ENCODE measurements at regions not wholly inside any gene's neighbourhood (a gene's known extent, or its start where the extent isn't known, plus 50 kb on each side); places are given as distances from the start of the nearest gene placed in this dataset.

DNA sequence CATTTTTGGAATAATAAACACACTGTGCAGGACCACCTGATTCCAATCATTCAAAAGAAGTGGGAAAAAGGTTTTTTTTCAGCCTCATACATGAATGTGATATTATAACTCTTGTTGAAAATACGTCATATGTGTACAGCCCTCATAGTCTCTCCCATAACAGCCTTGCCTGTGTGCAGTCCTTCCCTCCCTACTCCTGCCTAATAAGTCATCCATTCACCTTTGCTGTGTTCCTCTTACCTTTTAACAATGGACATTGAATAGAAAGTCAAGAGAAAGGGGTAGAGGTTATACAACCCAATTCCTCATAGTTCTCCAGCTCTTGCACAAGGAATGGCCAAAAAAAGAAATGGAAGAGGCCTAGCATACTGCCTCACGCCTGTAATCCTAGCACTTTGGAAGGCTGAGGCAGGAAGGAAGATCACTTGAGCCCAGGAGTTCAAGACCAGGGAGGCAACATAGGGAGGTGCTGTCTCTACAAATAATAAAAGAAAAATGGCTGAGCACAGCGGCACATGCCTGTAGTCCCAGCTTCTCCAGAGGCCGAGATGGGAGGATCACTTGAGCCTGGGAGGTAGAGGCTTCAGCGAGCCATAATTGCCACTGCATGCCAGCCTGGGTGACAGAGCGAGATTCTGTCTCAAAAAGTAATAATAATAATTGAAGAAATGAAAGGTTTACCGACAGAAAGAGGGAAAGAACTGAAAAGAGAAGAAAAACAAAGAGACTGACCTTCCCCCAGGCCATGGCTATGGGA is 356.1 kb upstream of the KIF2A start:
- DNase-seq (ENCODE audit: low spot score): no peak

DNA sequence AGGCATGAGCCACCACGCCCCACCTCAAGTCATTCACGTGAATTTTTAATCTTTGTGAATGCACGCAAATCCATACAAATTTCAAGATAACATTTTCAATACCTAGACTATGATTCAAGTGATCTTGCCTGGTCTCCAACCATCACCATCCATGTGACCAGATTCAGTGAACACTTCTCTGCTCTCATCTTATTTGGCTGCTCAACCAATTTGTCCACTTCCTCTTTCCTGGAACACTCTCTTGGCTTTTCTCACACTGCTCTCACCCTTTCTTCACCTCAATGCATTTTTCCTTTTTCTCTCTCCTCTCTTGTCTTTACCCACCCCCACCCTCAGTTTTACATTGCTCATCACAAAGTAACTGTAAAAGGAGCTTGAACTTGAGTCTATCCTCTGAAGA is 354.7 kb upstream of the KIF2A start:
- no peak for DNase-seq (ENCODE audit: low spot score)

DNA sequence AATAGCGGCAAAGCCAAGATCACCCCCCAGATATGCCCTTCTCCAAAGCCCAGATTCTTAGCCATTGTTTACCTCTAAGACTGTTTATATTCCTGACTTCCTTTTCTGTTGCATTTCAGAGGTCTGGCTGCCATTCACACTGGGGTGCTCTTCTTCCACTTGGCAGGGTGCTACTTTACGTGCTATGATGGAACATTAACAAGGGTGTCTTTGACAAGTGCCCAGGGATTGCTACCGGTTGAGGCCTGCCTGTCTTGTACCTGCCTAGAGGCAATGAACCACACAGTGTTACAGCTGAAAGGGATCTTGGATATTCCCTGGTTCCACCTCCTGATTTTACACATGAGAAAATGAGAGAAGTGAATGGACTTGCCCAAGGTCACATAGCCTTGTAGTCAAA is 352.1 kb upstream of the KIF2A start:
- no peak for DNase-seq (ENCODE audit: low spot score)

DNA sequence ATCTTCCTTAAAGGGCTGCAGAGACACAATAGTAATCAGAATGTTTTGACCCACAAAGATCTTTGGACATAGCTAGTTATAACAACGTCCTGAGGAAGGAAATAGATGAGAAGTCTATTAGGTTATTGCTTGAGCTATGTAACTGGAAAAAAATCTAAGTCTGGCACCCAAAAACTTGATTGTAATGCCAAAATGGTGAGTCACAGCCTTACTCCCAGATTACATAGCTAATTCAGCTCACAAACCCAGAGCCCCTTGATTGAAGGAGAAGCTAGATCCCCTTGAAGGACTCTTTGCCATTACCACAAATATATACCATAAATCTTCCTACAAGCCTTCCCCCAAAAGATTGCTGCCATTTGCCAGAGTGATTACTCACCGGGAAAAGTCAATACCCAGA is 341.8 kb upstream of the KIF2A start:
- no peak for DNase-seq (ENCODE audit: low spot score)

DNA sequence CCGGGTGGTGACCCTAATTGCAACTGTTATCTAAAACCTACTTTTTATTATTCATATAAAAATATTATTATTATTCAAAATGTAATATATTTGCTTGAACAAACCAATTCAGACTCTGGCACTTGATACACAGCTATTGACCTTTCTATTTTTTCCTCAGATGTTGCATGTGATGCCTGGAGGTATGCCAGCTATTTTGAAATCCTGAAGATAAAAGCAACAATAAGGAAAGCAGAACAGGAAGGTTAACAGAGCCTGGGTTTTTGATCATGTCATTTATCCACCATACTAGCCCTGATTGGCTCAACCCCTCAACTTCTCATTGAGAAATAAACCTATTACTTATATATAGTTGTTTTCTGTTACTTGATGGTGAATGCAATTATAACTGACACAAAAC is 340.9 kb upstream of the KIF2A start:
- no peak for DNase-seq (ENCODE audit: low spot score)

DNA sequence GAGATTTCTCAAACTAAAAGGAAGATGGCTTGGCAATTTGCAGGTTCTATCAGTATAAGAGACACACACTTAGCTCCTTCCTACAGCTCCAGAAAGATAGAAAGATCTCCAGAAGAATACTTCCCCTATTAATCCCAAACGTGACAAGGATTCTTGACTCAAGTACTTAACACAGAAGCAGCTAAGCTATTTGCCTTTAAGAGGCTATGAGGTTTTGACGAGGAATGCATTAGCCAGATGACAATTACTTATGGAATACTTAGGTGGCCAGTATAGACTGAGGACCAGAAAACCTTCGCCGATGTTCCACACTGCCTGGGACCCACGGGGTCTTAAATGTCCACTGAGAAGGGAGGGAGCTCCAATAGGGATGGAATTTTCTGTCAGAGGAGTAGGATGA is 340.5 kb upstream of the KIF2A start:
- DNase-seq (ENCODE audit: low spot score): no peak

DNA sequence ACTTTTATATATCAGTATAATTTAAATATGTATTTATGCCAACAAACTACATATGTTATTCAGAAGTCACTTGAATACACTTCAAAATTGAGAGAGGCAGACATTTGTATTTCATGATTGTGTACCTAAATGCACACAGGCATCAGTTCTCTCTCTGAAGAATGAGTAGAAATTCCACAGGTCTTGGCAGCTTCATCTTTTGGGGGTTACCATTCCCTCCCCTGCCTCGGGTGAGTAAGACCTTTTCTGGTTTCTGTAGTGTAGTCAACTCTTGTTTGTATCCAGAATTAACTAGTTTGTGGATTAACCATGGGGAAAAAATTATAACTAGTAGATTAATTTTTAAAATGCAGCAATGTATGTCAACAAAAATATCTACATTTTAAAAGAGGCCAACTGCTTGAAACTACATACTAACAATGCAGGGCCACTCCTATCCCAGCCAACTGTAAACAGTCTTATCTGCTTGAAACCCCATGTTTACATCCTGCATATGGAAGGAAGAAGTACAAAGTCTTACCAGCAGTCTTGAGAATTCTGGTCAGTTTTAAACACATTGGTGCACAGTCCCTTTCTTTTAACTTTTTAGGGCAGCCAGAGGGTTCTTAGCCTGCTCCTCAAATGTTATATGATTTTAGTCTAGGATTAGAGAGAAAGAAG is 339.6 kb upstream of the KIF2A start:
- DNase-seq (ENCODE audit: low spot score): no peak

DNA sequence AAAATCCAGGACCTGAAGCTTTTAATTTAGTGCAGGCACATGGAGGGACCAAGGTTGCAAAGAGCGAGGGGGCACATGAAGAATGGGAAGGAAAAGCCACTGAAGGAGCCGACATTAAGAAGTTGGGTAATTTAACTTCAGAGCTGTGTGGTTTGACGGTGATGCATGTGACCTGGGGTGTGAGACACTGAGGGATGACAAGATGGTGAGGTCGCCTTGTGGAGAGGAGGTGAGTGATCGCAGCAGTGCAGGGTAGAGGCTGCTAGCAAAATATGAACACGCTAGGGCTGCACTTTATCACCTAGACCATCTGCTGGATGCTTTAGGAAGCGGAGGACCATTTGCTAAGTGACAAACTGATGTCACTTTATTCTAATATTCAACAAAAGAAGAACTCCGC is 339.0 kb upstream of the KIF2A start:
- no peak for DNase-seq (ENCODE audit: low spot score)

DNA sequence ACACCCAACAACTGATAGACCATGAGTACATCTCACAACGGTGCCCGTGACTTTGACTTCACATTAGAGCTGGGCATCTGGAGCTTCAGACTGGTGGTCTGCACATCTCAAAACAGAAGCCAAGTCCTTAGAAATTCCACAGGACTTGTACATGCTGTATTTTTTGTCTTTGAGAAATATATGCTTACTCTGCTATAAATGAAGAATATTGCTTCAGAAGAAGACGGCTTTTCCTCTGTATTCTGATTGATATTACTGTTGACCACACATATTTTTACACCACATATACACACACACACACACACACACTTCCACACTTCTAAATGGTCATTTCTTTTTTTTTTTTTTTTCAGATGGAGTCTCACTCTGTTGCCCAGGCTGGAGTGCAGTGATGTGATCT is 338.3 kb upstream of the KIF2A start:
- no peak for DNase-seq (ENCODE audit: low spot score)

DNA sequence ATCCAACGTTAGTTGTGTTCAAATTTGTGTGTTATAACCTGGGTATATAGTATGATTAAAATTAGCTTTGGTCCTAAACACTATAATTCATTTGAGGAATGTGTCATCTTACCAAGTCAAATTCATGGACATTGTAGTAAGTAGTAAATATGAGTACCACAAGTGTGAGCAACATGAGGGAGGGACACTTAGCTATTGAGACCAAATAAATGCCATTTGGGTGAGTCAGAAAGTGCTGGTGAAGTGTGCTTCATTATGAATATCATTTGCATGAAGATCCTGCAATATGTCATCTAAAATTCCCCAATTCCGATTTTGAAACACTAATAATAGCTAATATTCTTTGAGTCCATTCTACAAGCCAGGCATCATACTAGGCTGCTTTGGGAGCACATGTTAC is 336.7 kb upstream of the KIF2A start:
- no peak for DNase-seq (ENCODE audit: low spot score)

DNA sequence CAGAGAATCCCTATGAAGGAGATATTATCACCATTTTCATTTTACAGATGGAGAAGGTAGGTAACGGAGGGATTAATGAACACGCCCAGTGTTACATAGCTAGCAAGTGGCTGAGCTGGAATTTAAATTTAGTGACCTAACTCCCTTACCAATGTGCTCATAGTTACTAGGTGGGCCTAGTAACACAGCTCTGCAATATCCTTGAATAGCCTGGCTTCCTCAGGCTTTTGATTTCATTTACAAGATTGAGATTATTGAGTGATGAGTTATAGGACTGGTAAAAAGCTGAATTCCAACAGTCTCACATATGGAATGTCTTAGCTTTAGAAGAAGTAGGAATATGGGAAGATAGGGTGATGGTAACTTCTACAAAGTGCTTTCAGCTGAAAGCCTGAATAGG is 336.3 kb upstream of the KIF2A start:
- no peak for DNase-seq (ENCODE audit: low spot score)

DNA sequence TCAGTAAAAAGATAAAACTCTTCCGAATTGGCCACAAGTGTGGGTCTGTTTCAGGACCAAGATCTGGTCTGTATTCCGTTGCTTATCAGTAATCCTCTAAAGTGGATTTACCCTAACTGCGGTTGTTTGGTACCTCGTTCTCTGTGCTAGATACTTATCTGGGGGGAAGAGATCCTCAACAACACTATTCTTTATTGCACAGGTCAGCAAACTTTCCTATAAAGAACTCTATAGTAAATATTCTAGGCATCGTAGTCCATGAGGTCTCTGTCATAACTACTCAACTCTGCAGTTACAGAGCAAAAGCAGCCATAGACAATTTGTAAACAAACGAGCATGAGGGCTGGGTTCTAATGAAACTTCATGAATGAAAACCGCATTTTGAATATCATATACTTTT is 335.8 kb upstream of the KIF2A start:
- DNase-seq (ENCODE audit: low spot score): no peak

DNA sequence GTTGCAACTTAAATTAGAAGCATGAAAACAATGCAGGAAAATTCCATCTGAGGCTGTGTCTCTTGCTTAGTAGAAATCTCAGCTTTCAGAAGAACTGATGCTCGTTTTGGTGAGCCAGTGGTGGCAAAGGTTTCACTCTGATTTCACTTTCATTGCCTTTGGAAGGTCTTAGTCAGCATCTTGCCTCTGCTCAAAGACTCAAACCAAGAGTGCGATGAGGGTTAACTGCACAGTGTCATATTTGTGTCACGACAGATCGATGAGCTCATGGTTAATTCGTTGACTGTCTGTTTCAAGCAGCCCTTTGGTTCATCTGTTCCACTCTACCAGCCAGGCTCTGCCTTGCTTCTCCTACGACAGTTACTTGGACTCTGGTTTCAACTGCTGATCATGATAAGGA is 331.3 kb upstream of the KIF2A start:
- no peak for DNase-seq (ENCODE audit: low spot score)

DNA sequence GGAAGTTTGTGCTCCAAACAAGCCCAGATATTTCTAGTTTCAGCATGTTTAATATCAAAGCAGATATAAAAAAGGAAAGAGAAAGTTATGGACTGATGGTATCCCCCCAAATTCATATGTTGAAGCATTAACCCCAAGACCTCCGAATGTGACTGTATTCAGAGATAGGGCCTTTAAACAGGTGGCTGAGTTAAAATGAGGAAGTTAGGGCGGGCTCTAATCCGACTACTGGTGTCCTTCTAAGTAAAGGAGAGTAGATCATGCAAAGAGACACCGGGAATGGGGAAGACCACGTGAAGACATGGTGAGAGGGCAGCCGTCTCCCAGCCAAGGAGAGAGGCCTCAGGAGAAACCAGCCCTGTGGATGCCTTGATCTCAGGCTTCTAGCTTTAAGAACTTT is 324.1 kb upstream of the KIF2A start:
- DNase-seq (ENCODE audit: low spot score): no peak

DNA sequence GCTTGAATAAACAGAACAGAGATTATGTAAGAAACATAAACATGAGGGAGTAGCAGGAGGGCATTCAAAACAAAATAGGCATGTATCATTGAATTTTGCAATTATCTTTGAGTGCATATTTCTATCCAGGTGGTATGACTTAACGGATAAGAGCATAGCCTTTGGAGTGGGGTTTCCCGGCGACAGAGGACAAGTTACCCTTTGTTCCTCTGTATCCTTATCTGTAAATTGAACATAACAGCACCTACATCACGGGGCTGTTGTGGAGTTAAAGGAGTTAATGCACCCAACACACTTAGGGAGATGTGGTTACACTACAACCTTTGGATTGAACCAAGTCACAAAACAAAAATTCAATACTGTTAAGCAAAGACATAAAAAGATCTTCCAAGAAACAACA is 314.6 kb upstream of the KIF2A start:
- DNase-seq (ENCODE audit: low spot score): no peak

DNA sequence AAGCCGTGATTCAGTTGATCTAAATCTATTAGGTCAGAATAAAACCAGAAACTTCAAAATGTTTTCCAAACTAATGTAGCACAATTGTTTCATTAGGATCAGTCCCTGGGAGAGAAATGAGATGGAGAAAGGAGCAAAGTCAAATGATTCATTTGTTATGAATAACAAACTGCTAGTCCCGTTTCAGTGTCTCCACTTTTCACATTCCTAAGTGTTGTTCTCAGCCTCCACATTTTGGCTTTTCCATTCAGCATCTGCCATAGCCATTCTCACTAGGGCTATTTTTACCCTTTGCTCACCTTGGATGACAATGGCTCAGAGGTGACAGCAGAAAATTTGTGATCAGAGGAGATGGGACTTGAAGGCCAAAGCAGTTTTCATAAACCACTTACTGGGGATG is 314.1 kb upstream of the KIF2A start:
- no peak for DNase-seq (ENCODE audit: low spot score)

DNA sequence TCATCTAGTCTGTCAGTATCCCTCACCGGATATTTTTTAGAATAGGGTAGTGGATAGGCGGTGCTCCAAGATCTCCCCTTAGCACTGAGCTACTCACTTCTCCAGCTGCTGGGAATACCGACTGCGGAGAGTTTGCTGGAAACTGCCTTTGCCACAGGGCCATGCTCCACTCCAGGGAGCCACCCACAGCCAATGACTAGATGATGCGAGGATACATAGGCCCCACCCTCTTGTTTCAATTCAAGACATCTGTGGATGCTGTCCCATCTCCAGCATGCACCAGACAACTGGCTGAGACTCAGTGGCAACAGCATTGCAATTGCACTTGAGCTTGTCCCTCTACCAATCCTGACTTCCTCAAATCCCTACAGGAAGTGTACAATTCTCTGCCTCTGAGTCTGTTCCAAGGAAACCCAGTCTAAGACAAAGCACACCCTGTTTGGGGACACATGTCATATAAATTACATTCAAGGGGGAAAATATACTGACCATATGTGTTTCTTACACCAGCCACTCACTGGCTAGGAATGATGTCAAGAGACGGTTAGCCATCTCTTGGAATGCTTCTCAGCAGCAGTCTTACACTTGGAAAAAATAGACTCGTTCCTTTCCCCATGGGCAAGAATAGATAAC is 312.6 kb upstream of the KIF2A start:
- no peak for DNase-seq (ENCODE audit: low spot score)

DNA sequence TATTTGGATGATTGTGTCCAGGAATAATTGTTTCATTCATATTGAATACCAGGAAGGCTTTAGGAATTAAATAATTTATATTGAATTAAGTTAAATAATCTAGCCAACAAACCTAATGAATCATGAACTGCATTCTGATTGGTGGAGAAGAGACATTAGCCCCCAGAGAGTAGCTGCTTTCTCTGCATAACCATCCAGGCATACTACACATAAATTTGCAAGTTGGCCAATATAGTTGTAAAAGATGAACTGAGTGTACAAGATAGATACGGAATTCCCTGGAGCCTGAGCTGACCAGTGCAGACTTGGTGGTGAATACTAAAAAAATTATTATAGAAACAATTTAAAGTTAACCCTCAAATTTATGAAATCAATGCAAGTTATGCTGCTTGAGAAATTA is 311.8 kb upstream of the KIF2A start:
- no peak for DNase-seq (ENCODE audit: low spot score)

DNA sequence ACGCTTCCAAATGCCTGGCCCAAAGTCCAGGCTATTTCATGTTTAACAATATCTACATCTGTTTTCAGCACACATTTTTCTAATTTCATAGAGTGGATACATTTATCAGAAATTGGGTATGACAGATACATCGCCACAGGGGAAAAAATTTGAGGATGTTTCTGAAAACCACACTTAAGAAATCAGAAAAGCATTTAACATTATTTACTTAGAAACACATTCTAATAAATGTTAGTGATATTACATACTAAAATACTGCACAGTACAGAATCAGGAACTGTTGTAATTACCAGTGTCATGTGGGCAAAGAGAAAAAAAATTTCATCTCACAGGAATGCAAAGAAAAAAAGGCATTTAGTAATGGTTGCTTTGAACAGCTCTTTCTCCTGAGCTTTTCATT is 310.5 kb upstream of the KIF2A start:
- DNase-seq (ENCODE audit: low spot score): no peak

DNA sequence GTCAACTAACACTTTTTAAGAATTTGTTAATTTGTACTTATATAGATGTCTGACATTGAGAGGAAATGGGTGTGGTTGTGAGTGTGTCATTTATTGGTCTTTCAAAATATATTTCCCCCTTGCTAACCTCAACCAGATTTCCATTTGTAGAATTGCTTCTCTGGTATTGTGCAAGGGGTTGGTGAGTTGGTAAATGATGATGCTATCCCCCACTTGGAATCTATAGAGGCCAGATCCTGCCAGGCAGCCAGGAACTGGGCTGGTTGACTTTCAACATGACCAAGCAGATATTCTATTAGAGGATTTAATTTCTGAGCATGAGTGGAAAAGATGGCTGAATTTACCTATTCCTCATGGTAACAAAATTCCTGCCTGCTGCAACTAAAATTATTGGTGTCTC is 306.6 kb upstream of the KIF2A start:
- no peak for DNase-seq (ENCODE audit: low spot score)

DNA sequence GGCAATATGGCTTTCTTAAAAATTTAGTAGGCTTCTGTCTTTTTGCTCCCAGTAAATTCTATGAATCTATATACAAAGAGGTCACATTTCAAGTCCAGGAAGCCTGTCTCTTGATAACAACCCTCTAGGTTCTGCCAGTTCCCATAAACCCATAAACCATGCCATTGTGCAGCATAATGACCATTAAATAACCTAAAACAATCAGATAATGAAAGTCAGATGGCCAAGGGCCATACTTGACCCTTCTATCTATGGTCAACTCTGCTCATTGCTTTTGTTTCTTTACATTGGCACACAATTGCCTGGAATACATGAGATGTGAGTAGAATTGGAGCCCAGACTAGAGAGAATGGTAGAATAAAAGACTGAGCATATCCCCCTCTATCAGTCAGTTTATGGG is 305.4 kb upstream of the KIF2A start:
- no peak for DNase-seq (ENCODE audit: low spot score)

DNA sequence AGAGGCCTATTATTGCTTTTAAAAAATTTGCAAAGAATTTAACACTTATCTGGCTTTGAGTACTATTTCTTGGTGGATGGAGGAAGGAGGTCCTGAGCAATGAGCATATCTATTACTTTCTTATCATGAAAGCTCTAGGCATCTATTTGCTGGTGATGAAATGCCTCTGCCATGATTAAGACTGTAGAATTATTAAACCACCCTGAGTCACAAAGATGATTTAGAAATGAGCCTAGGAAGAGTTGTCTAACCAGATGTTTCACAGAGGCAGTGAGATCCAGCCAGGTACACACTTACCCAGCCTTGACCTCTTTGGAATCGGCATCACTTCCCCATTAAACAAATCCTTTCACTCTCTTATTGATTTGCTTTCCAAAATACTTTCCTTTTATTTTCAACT is 304.4 kb upstream of the KIF2A start:
- DNase-seq (ENCODE audit: low spot score): no peak

DNA sequence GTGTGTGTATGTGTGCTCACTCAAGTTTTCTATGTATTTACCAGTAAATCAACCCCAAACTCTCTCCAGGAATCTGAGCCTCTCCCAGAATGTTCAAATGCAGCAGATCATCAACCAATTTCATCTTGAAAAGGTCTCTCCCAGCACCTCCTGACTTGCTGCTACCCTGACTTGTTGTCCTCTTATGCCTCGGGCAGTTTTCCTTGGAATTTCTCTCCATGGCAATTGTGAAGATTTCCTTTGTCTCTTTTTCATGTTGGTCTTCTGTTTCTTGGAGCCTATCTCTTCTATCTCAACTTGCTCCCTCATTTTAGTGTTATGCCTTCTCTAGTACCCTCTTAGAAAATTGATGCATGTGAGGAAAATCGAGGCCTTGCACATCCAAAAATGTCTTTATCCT is 303.6 kb upstream of the KIF2A start:
- no peak for DNase-seq (ENCODE audit: low spot score)

Data from mesenteric fat pad (tissue), 1 donor.